Ishikawa (cell line): ENCODE measurements at regions not wholly inside any gene's neighbourhood (a gene's known extent, or its start where the extent isn't known, plus 50 kb on each side); places are given as distances from the start of the nearest gene placed in this dataset.

Experiments used
- CEBPB ChIP-seq: IDR thresholded peaks from 2 replicates; pipeline ENCODE4 v1.6.1; 2012
- CREB1 ChIP-seq: IDR thresholded peaks from 2 replicates; pipeline ENCODE4 v1.6.1; 2012; ENCODE audit warnings: low read depth
- EGR1 ChIP-seq: IDR thresholded peaks from 2 replicates; pipeline ENCODE4 v1.6.1; 2012
- EP300 ChIP-seq: IDR thresholded peaks from 2 replicates; pipeline ENCODE4 v1.6.1; 2012; ENCODE audit warnings: borderline replicate concordance
- FOXM1 ChIP-seq: IDR thresholded peaks from 2 replicates; pipeline ENCODE4 v1.6.1; 2012; ENCODE audit warnings: low read depth, borderline replicate concordance
- NFIC ChIP-seq: IDR thresholded peaks from 2 replicates; pipeline ENCODE4 v1.6.1; 2012
- RAD21 ChIP-seq: IDR thresholded peaks from 2 replicates; pipeline ENCODE4 v1.6.1; 2012; ENCODE audit warnings: low read depth
- TAF1 ChIP-seq: IDR thresholded peaks from 2 replicates; pipeline ENCODE4 v1.6.1; 2012; ENCODE audit warnings: low read depth, mild to moderate bottlenecking
- TCF12 ChIP-seq: IDR thresholded peaks from 2 replicates; pipeline ENCODE4 v1.6.1; 2012; ENCODE audit warnings: low read depth
- TEAD4 ChIP-seq: IDR thresholded peaks from 2 replicates; pipeline ENCODE4 v1.6.1; 2012
- YY1 ChIP-seq: IDR thresholded peaks from 2 replicates; pipeline ENCODE4 v1.6.1; 2012; ENCODE audit warnings: low read depth
- ZBTB7A ChIP-seq: IDR thresholded peaks from 2 replicates; pipeline ENCODE4 v1.6.1; 2012; ENCODE audit warnings: low read depth
- TF ChIP-seq, protein P1 (sequence below): IDR thresholded peaks from 2 replicates; pipeline ENCODE4 v1.6.1; 2012
- TF ChIP-seq, protein P2 (sequence below): IDR thresholded peaks from 2 replicates; pipeline ENCODE4 v1.6.1; 2012; ENCODE audit warnings: low read depth, mild to moderate bottlenecking
- TF ChIP-seq, protein P3 (sequence below): IDR thresholded peaks from 2 replicates; pipeline ENCODE4 v1.6.1; 2012

DNA sequence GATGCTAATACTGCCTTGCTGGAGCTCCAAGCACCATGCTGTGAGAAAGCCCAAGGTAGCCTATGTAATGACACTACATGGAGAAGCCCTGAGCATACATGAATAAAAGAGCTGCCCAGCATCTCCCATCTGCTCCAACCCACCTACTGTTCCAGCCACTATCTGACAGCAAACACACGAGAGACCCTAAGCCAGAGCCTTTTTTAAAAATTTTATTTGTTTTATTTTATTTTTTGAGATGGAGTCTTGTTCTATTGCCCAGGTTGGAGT is 95.2 kb upstream of the PRICKLE1 start:
- TF ChIP-seq EGR1 (no peak), CREB1 (no peak), EP300 (no peak), YY1 (no peak), FOXM1 (no peak), NFIC (no peak), TEAD4 (no peak), CEBPB (no peak), TAF1 (no peak), ZBTB7A (no peak), TCF12 (no peak), RAD21 (no peak)
- TF ChIP-seq, protein P1, sequence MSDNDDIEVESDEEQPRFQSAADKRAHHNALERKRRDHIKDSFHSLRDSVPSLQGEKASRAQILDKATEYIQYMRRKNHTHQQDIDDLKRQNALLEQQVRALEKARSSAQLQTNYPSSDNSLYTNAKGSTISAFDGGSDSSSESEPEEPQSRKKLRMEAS: no peak
- TF ChIP-seq, protein P2, sequence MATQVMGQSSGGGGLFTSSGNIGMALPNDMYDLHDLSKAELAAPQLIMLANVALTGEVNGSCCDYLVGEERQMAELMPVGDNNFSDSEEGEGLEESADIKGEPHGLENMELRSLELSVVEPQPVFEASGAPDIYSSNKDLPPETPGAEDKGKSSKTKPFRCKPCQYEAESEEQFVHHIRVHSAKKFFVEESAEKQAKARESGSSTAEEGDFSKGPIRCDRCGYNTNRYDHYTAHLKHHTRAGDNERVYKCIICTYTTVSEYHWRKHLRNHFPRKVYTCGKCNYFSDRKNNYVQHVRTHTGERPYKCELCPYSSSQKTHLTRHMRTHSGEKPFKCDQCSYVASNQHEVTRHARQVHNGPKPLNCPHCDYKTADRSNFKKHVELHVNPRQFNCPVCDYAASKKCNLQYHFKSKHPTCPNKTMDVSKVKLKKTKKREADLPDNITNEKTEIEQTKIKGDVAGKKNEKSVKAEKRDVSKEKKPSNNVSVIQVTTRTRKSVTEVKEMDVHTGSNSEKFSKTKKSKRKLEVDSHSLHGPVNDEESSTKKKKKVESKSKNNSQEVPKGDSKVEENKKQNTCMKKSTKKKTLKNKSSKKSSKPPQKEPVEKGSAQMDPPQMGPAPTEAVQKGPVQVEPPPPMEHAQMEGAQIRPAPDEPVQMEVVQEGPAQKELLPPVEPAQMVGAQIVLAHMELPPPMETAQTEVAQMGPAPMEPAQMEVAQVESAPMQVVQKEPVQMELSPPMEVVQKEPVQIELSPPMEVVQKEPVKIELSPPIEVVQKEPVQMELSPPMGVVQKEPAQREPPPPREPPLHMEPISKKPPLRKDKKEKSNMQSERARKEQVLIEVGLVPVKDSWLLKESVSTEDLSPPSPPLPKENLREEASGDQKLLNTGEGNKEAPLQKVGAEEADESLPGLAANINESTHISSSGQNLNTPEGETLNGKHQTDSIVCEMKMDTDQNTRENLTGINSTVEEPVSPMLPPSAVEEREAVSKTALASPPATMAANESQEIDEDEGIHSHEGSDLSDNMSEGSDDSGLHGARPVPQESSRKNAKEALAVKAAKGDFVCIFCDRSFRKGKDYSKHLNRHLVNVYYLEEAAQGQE: no peak
- TF ChIP-seq, protein P3, sequence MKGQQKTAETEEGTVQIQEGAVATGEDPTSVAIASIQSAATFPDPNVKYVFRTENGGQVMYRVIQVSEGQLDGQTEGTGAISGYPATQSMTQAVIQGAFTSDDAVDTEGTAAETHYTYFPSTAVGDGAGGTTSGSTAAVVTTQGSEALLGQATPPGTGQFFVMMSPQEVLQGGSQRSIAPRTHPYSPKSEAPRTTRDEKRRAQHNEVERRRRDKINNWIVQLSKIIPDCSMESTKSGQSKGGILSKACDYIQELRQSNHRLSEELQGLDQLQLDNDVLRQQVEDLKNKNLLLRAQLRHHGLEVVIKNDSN: no peak

DNA sequence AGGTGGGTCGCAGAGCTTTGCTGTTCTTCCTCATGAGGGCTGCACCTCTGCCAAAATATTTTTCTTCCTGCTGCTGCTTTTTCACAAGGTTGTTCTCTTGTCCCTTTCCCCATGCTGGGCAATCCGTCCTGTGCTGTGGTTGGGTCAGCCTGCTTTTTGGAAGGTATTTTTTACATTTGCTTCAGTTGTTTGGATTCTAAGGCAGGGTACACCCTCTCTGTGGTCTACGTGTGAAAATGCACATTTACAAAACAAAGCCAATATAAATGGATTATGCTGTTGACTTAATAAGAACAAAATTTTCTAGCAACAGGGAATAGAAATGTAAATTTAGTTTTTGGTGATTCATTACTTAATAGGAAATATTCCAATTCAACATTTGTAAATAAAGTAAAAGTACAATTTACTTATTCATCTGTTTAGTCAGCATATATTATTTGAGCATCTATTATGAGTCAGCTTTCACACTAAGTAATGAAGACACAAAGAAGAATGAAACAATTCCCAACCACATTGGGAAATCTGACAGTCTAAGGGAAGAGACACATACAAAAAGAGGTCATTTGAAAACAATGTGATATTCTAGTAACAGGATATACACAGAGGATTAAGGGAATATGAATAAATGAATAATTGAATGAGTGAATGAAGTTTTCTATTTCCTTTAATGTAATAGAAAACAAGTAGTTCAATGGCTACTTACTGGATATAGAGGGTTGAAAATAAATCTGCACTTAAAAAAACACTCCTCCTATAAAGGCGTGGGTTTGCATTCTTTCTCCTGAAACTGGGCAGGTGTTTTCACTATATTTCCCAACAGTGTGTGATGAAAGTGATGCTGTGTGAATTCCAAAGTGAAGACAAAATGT is 94.6 kb upstream of the PRICKLE1 start:
- no peak for TF ChIP-seq FOXM1
- no peak for TF ChIP-seq CREB1

DNA sequence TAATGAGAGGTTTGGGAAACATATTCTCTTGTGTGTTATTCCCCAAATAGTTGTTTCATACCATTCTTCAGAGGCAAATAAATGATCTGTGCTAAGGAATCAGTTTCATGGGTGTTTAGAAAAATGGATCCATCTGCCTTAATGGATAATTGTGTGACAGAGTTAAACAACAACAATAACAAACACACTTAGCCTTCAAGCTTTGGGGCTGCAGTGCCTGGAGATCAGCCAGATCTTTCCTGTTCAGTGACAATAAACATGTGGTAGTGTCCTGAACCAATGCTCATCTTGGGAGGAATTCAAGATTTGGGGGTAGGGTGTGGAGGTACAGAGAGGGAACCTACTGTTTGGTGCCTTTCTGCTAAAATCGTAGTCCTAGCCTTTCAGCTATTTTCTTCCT is 93.7 kb upstream of the PRICKLE1 start:
- no peak for TF ChIP-seq EGR1
- no peak for TF ChIP-seq YY1
- TF ChIP-seq FOXM1: no peak
- no peak for TF ChIP-seq ZBTB7A
- no peak for TF ChIP-seq TCF12
- TF ChIP-seq, protein P1: no peak
- no peak for TF ChIP-seq TEAD4
- TF ChIP-seq RAD21: no peak
- TF ChIP-seq NFIC: no peak
- TF ChIP-seq, protein P2: no peak
- TF ChIP-seq TAF1: no peak
- TF ChIP-seq CEBPB: no peak
- no peak for TF ChIP-seq CREB1
- no peak for TF ChIP-seq EP300
- TF ChIP-seq, protein P3: no peak

DNA sequence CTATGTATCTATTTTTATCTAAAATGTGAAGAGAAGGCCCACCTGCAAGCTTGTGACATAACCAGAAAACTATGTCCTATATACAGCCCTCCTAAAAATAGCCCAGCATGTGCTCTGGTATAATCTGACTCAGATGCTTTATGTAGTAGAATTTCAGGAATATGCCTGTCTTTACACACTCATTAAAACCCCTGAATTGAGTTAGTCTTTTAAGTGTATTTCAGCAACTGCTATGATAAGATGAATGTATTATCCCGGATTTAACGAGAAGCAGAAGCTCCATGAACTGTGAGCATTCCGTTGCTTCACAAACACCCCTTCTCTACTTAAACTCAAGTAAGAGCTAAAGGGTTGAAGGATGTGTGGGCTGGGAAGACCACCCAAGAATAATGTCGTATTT is 89.9 kb upstream of the PRICKLE1 start:
- TF ChIP-seq CREB1 (no peak), EGR1 (no peak), TCF12 (no peak), RAD21 (no peak), TAF1 (no peak), FOXM1 (no peak), NFIC (no peak), CEBPB (no peak), EP300 (no peak), YY1 (no peak), ZBTB7A (no peak), TEAD4 (no peak)
- TF ChIP-seq, protein P3: no peak
- TF ChIP-seq, protein P1: no peak
- TF ChIP-seq, protein P2: no peak
